ENCODE measurements at regions not wholly inside any gene's neighbourhood (a gene's known extent, or its start where the extent isn't known, plus 50 kb on each side); places are given as distances from the start of the nearest gene placed in this dataset.
"Not testable (repeated sequence)": the region's sequence is repeated elsewhere in the genome, so short reads cannot be mapped to it uniquely, and the experiment has no call there.

DNA sequence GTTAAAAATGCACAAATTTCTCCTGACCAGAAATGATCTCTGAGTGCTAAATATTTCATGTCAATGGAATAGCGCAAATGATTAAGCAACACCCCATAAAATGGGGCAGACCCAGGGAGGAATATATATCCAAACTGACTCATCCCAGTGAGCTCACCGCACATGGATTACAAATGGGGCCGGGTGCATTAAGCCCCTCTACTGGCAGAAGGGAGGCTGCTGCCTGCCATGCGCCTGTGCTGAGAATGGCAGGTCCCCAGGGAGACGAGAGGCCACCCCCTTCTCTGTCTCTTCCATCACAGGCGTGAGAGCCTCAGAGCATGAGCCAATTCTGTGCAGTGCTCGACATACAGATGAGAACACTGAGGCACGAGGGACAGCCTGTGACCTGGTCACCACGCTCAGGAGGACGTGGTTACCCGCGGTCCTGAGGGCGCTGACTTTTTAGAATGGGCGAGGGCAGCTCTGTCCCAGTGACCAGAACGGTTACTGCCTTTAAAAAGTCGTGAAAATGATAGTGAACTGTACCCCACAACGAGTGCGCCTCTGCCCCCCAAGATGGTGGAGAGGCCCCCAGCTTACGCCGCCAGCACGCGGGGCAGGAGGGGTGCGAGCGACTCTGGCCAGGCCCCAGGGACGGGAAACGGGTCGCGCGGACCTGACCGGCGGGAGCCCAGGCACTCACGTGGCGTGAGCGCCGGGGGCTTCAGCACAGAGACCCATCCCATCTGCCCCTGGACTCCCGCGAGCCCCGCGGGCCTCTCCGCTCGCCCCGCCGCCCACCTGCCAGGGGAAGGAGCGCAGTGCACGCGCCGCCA, 130.2 kb upstream of the ALDH3B2 start:
- Histone ChIP-seq H3K4me3 (ENCODE audit: low read depth in 1 of 3, low read length in 3 of 3) (peak overlapping the region; percentile 50 to 79 (median 77)), H3K27ac (ENCODE audit: low read depth in 1 of 2, low read length in 2 of 2) (peak overlapping the region in 1 of 2 donors; percentile 46)
- H3K4me1 ChIP-seq (ENCODE audit: control insufficient read depth in 4 of 4, insufficient read depth in 4 of 4, low read length in 3 of 4); DNase-seq (ENCODE audit: low spot score); H3K27me3 ChIP-seq (ENCODE audit: control insufficient read depth in 4 of 4, insufficient read depth in 4 of 4, low read length in 3 of 4); H3K36me3 ChIP-seq (ENCODE audit: control insufficient read depth in 4 of 4, insufficient read depth in 3 of 4, low read depth in 1 of 4, low read length in 3 of 4); H3K9ac ChIP-seq (ENCODE audit: low read depth in 1 of 2, low read length in 2 of 2); H3K9me3 ChIP-seq (ENCODE audit: control insufficient read depth in 4 of 4, low read length in 3 of 4): not testable (repeated sequence)
- 7% methylated on average over 47 of the region's 47 CpGs for WGBS

DNA sequence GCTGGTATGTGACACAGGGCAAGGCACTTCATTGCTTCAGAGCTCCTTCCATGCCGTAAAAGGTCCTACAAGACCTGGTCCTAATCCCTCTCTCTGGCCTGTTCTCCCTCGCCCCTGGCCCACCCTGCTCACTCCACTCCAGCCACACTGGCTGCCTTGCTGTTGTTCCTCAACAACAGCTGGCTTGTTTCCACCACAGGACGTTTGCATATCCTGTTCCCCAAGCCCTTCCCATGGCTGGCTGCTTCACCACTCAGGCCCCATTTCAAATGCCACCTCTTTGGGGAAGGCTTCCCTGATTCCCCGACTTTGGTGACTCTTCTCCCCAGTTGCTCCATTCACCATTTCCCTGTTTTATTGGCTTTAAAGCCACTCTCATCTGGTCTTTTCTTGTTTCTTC, 129.1 kb upstream of the ALDH3B2 start:
- H3K27ac ChIP-seq (ENCODE audit: low read depth in 1 of 2, low read length in 2 of 2); H3K9me3 ChIP-seq (ENCODE audit: control insufficient read depth in 4 of 4, low read length in 3 of 4); H3K4me1 ChIP-seq (ENCODE audit: control insufficient read depth in 4 of 4, insufficient read depth in 4 of 4, low read length in 3 of 4); H3K27me3 ChIP-seq (ENCODE audit: control insufficient read depth in 4 of 4, insufficient read depth in 4 of 4, low read length in 3 of 4); H3K4me3 ChIP-seq (ENCODE audit: low read depth in 1 of 3, low read length in 3 of 3); H3K36me3 ChIP-seq (ENCODE audit: control insufficient read depth in 4 of 4, insufficient read depth in 3 of 4, low read depth in 1 of 4, low read length in 3 of 4); DNase-seq (ENCODE audit: low spot score); H3K9ac ChIP-seq (ENCODE audit: low read depth in 1 of 2, low read length in 2 of 2): not testable (repeated sequence)
- WGBS: 79% methylated on average over 4 of the region's 4 CpGs

DNA sequence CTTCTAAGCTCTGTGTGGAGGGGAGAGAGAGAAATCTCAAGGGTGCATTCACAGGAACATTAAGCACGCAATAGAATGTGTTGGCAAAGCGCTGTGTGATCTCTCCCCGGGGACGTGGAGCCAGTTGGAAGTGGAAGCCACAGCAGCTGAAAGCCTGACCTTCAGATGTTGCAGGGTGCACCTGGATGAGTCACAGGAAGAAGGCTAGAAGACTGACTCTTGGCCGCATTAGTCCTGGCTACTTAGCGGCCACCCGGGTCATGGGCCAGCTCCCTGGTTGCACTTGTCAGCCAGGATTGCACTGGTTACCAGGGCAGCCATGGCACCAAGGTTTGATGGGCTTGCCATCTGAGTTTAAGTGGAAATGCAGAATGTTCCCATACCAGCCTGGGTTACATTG, 128.6 kb upstream of the ALDH3B2 start:
- not testable (repeated sequence) for H3K9ac ChIP-seq (ENCODE audit: low read depth in 1 of 2, low read length in 2 of 2); H3K4me3 ChIP-seq (ENCODE audit: low read depth in 1 of 3, low read length in 3 of 3); DNase-seq (ENCODE audit: low spot score); H3K9me3 ChIP-seq (ENCODE audit: control insufficient read depth in 4 of 4, low read length in 3 of 4); H3K27me3 ChIP-seq (ENCODE audit: control insufficient read depth in 4 of 4, insufficient read depth in 4 of 4, low read length in 3 of 4); H3K4me1 ChIP-seq (ENCODE audit: control insufficient read depth in 4 of 4, insufficient read depth in 4 of 4, low read length in 3 of 4); H3K36me3 ChIP-seq (ENCODE audit: control insufficient read depth in 4 of 4, insufficient read depth in 3 of 4, low read depth in 1 of 4, low read length in 3 of 4); H3K27ac ChIP-seq (ENCODE audit: low read depth in 1 of 2, low read length in 2 of 2)
- 88% methylated on average over 7 of the region's 7 CpGs for WGBS

DNA sequence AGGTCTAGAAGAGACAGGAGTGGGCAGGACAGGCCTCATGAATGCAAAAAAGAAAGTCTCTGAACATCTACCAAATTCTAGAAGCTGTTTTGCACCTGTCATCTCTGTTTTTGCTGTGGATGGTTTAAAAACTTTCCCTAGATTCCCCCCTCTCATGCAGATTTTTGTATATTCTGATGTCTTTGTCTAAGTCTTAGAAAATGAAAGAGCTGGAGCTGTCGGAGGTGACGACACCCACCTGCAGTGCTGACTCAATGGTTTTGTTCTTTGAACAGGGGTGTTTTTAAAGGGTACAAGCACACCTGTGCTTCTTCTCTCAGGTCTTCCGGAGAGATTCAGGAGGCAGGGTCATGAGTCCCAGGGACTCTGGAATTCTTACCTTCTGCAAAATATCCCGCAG, 128.2 kb upstream of the ALDH3B2 start:
- H3K27me3 ChIP-seq (ENCODE audit: control insufficient read depth in 4 of 4, insufficient read depth in 4 of 4, low read length in 3 of 4); H3K36me3 ChIP-seq (ENCODE audit: control insufficient read depth in 4 of 4, insufficient read depth in 3 of 4, low read depth in 1 of 4, low read length in 3 of 4); H3K9ac ChIP-seq (ENCODE audit: low read depth in 1 of 2, low read length in 2 of 2); H3K4me3 ChIP-seq (ENCODE audit: low read depth in 1 of 3, low read length in 3 of 3); H3K27ac ChIP-seq (ENCODE audit: low read depth in 1 of 2, low read length in 2 of 2); DNase-seq (ENCODE audit: low spot score); H3K4me1 ChIP-seq (ENCODE audit: control insufficient read depth in 4 of 4, insufficient read depth in 4 of 4, low read length in 3 of 4); H3K9me3 ChIP-seq (ENCODE audit: control insufficient read depth in 4 of 4, low read length in 3 of 4): not testable (repeated sequence)
- WGBS: 91% methylated on average over 4 of the region's 4 CpGs

DNA sequence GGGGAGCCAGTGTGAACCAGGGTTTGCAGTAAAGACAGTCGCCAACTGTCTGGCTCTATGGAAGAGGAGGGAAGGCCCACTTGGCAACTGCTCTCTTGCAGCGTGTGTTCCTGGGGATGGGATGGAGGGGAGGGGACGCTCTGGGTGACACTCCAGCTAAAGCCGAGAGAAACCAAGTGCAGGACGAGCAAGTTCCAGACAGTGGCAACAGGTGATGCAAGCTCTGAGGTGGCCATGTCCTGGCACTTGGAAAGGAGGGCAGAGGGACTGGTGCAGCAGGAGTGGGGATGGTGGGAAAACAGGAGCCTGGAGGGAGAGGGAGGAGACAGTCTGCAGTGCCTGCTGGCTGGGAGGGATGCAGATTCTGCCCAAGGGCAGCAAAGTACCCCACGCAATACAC, 127.0 kb upstream of the ALDH3B2 start:
- 92% methylated on average over 6 of the region's 6 CpGs for WGBS
- H3K36me3 ChIP-seq (ENCODE audit: control insufficient read depth in 4 of 4, insufficient read depth in 3 of 4, low read depth in 1 of 4, low read length in 3 of 4); H3K9me3 ChIP-seq (ENCODE audit: control insufficient read depth in 4 of 4, low read length in 3 of 4); H3K4me1 ChIP-seq (ENCODE audit: control insufficient read depth in 4 of 4, insufficient read depth in 4 of 4, low read length in 3 of 4); DNase-seq (ENCODE audit: low spot score); H3K27ac ChIP-seq (ENCODE audit: low read depth in 1 of 2, low read length in 2 of 2); H3K9ac ChIP-seq (ENCODE audit: low read depth in 1 of 2, low read length in 2 of 2); H3K4me3 ChIP-seq (ENCODE audit: low read depth in 1 of 3, low read length in 3 of 3); H3K27me3 ChIP-seq (ENCODE audit: control insufficient read depth in 4 of 4, insufficient read depth in 4 of 4, low read length in 3 of 4): not testable (repeated sequence)

DNA sequence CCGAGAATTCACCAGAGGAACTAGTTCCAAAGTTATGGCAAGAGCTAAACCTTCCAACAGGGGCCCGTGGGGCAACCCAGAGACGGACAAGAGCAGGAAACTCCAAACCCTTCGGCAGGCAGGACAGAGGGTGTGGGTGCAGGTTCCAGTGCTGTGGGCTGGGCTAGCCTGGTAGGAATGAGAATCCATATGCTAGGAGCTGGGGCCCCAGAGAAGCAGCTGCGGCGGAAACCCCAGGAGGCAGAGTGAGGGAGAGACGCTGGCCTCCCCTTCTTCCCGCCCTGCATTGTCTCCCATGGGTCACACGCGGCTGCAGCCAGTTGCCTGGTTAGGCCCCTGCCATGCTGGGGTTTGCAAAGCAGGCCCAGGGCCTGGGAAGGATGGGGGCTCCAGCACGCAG, 126.2 kb upstream of the ALDH3B2 start:
- not testable (repeated sequence) for H3K36me3 ChIP-seq (ENCODE audit: control insufficient read depth in 4 of 4, insufficient read depth in 3 of 4, low read depth in 1 of 4, low read length in 3 of 4); H3K27me3 ChIP-seq (ENCODE audit: control insufficient read depth in 4 of 4, insufficient read depth in 4 of 4, low read length in 3 of 4); H3K4me3 ChIP-seq (ENCODE audit: low read depth in 1 of 3, low read length in 3 of 3); H3K9me3 ChIP-seq (ENCODE audit: control insufficient read depth in 4 of 4, low read length in 3 of 4); H3K27ac ChIP-seq (ENCODE audit: low read depth in 1 of 2, low read length in 2 of 2); DNase-seq (ENCODE audit: low spot score); H3K9ac ChIP-seq (ENCODE audit: low read depth in 1 of 2, low read length in 2 of 2); H3K4me1 ChIP-seq (ENCODE audit: control insufficient read depth in 4 of 4, insufficient read depth in 4 of 4, low read length in 3 of 4)
- WGBS: 91% methylated on average over 11 of the region's 11 CpGs

Measured in liver (tissue), 6 donors.